ENCODE measurements at regions not wholly inside any gene's neighbourhood (a gene's known extent, or its start where the extent isn't known, plus 50 kb on each side); places are given as distances from the start of the nearest gene placed in this dataset.

DNA sequence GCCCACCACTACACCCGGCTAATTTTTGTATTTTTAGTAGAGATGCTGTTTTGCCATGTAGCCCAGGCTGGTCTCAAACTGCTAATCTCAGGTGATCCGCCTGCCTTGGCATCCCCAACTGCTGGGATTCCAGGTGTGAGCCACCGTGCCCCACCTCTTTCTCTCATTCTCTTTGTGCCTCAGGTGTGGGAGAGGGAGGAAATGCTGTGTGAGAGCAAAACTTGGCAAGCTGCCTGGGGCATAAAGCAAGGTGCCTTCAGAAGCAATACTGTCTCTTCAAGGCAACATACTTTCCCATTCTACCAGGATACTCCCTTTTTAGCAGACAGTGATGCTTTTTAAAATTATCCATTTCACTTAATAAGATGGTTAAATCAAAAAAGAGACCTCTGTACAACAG lies 53.2 kb upstream of the RFC3 start:
- TF ChIP-seq GATA2 (IDR thresholded peaks at IDR 0.05; ENCODE audit: low read depth, low read length) (no peak), GATA3 (IDR thresholded peaks at IDR 0.05; ENCODE audit: low read depth, low read length) (no peak)
